Muscle of leg (tissue), 3 donors: ENCODE measurements at regions not wholly inside any gene's neighbourhood (a gene's known extent, or its start where the extent isn't known, plus 50 kb on each side); places are given as distances from the start of the nearest gene placed in this dataset.
A peak's percentile ranks its signal among the peaks of the same experiment; 100 is the strongest.

Experiments
- DNase-seq: peaks from one replicate; pipeline ENCODE4 v3.0.0; 2013
- H3K27ac ChIP-seq: one replicate; pipeline ENCODE4 v1.5.1; 2013; ENCODE audit warnings: mild to moderate bottlenecking, low read length, control low read depth
- H3K27me3 ChIP-seq: one replicate; pipeline ENCODE4 v1.6.1; 2013; ENCODE audit warnings: low read length; ENCODE audit not compliant: control insufficient read depth, insufficient read depth
- H3K36me3 ChIP-seq: one replicate; pipeline ENCODE4 v1.6.1; 2013; ENCODE audit warnings: low read length; ENCODE audit not compliant: control insufficient read depth, insufficient read depth
- H3K4me1 ChIP-seq: one replicate; pipeline ENCODE4 v1.6.1; 2013; ENCODE audit warnings: low read length; ENCODE audit not compliant: control insufficient read depth, insufficient read depth
- H3K4me3 ChIP-seq: one replicate; pipeline ENCODE4 v1.5.1; 2013; ENCODE audit warnings: low read length, control low read depth
- H3K9me3 ChIP-seq: replicated peaks from 2 replicates; pipeline ENCODE4 v1.6.1; 2013; ENCODE audit warnings: low read depth, low read length; ENCODE audit not compliant: control insufficient read depth
- WGBS: methylation state at CpG from one replicate; pipeline ENCODE4 v1.1.5; 2013; ENCODE audit warnings: missing lambda C conversion rate; ENCODE audit not compliant: insufficient coverage; 5-methylcytosine and 5-hydroxymethylcytosine counted together

GRCh38 chr6:56904068-56904467 lies 50.8 kb upstream of the BEND6 start:
- H3K27ac ChIP-seq, result no peak overlapping the region
- H3K4me1 ChIP-seq, result peaks cover 3% of the 10 kb centered on the region
- H3K9me3 ChIP-seq, result no peaks in the 10 kb centered on the region
- peaks cover 2% of the 10 kb centered on the region for H3K27me3 ChIP-seq
- DNase-seq, result no peak
- H3K4me3 ChIP-seq, result no peak overlapping the region
- H3K36me3 ChIP-seq, result no peaks in the 10 kb centered on the region
- WGBS, result no CpG with 5 or more reads among the region's 3 CpGs

GRCh38 chr6:56902641-56903464 lies 52.1 kb upstream of the BEND6 start:
- no peaks in the 10 kb centered on the region for H3K9me3 ChIP-seq
- H3K4me1 ChIP-seq, result peaks cover 3% of the 10 kb centered on the region
- DNase-seq, result peak; percentile 77
- no peaks in the 10 kb centered on the region for H3K36me3 ChIP-seq
- no CpG with 5 or more reads among the region's 6 CpGs for WGBS
- H3K4me3 ChIP-seq, result no peak overlapping the region
- no peak overlapping the region for H3K27ac ChIP-seq
- H3K27me3 ChIP-seq, result peaks cover 2% of the 10 kb centered on the region

GRCh38 chr6:56900784-56901183 lies 54.1 kb upstream of the BEND6 start:
- Histone ChIP-seq H3K9me3 (no peaks in the 10 kb centered on the region), H3K4me3 (no peak overlapping the region), H3K27ac (no peak overlapping the region), H3K36me3 (no peaks in the 10 kb centered on the region), H3K27me3 (no peaks in the 10 kb centered on the region), H3K4me1 (peaks cover 3% of the 10 kb centered on the region)
- WGBS, result no CpG with 5 or more reads among the region's 5 CpGs
- DNase-seq, result no peak

GRCh38 chr6:56899753-56900152 lies 55.2 kb upstream of the BEND6 start:
- Histone ChIP-seq H3K27ac (no peak overlapping the region), H3K4me1 (peaks cover 3% of the 10 kb centered on the region), H3K4me3 (no peak overlapping the region), H3K9me3 (no peaks in the 10 kb centered on the region), H3K36me3 (no peaks in the 10 kb centered on the region), H3K27me3 (no peaks in the 10 kb centered on the region)
- DNase-seq, result no peak
- 100% methylated on average over 1 of the region's 2 CpGs for WGBS

- no peak overlapping the region for H3K4me3 ChIP-seq
- no peaks in the 10 kb centered on the region for H3K9me3 ChIP-seq
- 100% methylated on average over 1 of the region's 1 CpG for WGBS
- peaks cover 3% of the 10 kb centered on the region for H3K4me1 ChIP-seq
- DNase-seq, result no peak
- no peaks in the 10 kb centered on the region for H3K36me3 ChIP-seq
- no peak overlapping the region for H3K27ac ChIP-seq
- H3K27me3 ChIP-seq, result no peaks in the 10 kb centered on the region
Observed at GRCh38 chr6:56899311-56899710, 55.6 kb upstream of the BEND6 start.

GRCh38 chr6:56897789-56898529 lies 56.9 kb upstream of the BEND6 start:
- DNase-seq, result no peak
- no peaks in the 10 kb centered on the region for H3K9me3 ChIP-seq
- 100% methylated on average over 2 of the region's 4 CpGs for WGBS
- H3K4me3 ChIP-seq, result no peak overlapping the region
- no peaks in the 10 kb centered on the region for H3K36me3 ChIP-seq
- no peaks in the 10 kb centered on the region for H3K27me3 ChIP-seq
- H3K4me1 ChIP-seq, result peaks cover 3% of the 10 kb centered on the region
- H3K27ac ChIP-seq, result no peak overlapping the region

- WGBS, result 100% methylated on average over 2 of the region's 2 CpGs
- DNase-seq, result no peak
- H3K9me3 ChIP-seq, result no peaks in the 10 kb centered on the region
- no peak overlapping the region for H3K4me3 ChIP-seq
- H3K36me3 ChIP-seq, result no peaks in the 10 kb centered on the region
- H3K27me3 ChIP-seq, result no peaks in the 10 kb centered on the region
- H3K4me1 ChIP-seq, result no peaks in the 10 kb centered on the region
- H3K27ac ChIP-seq, result no peak overlapping the region
Observed at GRCh38 chr6:56891754-56892153, 63.2 kb upstream of the BEND6 start.

GRCh38 chr6:56890683-56891429 lies 64.1 kb upstream of the BEND6 start:
- Histone ChIP-seq H3K4me3 (no peak overlapping the region), H3K27ac (no peak overlapping the region), H3K9me3 (no peaks in the 10 kb centered on the region), H3K27me3 (no peaks in the 10 kb centered on the region), H3K36me3 (no peaks in the 10 kb centered on the region), H3K4me1 (no peaks in the 10 kb centered on the region)
- DNase-seq, result peak; percentile 20
- WGBS, result 68% methylated on average over 5 of the region's 8 CpGs

GRCh38 chr6:56890066-56890465 lies 64.8 kb upstream of the BEND6 start:
- no peak for DNase-seq
- H3K4me3 ChIP-seq, result no peak overlapping the region
- H3K36me3 ChIP-seq, result no peaks in the 10 kb centered on the region
- H3K27me3 ChIP-seq, result no peaks in the 10 kb centered on the region
- no peaks in the 10 kb centered on the region for H3K4me1 ChIP-seq
- no CpG with 5 or more reads among the region's 3 CpGs for WGBS
- H3K9me3 ChIP-seq, result no peaks in the 10 kb centered on the region
- H3K27ac ChIP-seq, result no peak overlapping the region

GRCh38 chr6:56889492-56889891 lies 65.4 kb upstream of the BEND6 start:
- H3K9me3 ChIP-seq, result no peaks in the 10 kb centered on the region
- DNase-seq, result no peak
- H3K36me3 ChIP-seq, result no peaks in the 10 kb centered on the region
- H3K4me3 ChIP-seq, result no peak overlapping the region
- no peaks in the 10 kb centered on the region for H3K27me3 ChIP-seq
- no peaks in the 10 kb centered on the region for H3K4me1 ChIP-seq
- H3K27ac ChIP-seq, result no peak overlapping the region
